ENCODE measurements at regions not wholly inside any gene's neighbourhood (a gene's known extent, or its start where the extent isn't known, plus 50 kb on each side); places are given as distances from the start of the nearest gene placed in this dataset.

DNA sequence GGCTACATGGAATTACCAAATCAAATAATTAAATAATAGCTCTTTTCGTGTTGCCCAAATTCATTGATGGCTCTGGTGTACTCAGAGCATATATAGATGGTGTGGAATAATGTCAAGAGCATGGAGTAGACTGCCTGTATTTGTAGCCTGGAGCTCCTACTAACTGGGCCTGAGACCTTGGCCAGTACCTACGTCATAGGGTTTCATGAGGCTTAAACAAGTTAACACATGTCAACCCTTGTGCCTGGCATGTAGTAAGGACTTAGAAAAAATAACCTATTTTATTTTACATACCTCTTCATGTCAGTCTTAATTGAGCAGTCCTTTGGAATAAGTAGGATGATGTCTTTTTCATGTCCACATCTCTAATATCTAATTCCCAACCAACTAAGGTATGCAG lies 223.7 kb upstream of the DPH6 start:
- H3K4me1 ChIP-seq = peaks cover 7% of the 10 kb centered on the region
- DNase-seq (ENCODE audit: low spot score) = no peak
- no peak overlapping the region for H3K4me2 ChIP-seq
- no peak overlapping the region for H3K9ac ChIP-seq
- no peaks in the 10 kb centered on the region for H4K20me1 ChIP-seq (ENCODE audit: low read depth)
- H3K36me3 ChIP-seq = no peaks in the 10 kb centered on the region
- TF ChIP-seq EZH2 (IDR thresholded peaks at IDR 0.05) (no peak), EZH2phosphoT487 (IDR thresholded peaks at IDR 0.05) (no peak)
- TF ChIP-seq, protein P1, sequence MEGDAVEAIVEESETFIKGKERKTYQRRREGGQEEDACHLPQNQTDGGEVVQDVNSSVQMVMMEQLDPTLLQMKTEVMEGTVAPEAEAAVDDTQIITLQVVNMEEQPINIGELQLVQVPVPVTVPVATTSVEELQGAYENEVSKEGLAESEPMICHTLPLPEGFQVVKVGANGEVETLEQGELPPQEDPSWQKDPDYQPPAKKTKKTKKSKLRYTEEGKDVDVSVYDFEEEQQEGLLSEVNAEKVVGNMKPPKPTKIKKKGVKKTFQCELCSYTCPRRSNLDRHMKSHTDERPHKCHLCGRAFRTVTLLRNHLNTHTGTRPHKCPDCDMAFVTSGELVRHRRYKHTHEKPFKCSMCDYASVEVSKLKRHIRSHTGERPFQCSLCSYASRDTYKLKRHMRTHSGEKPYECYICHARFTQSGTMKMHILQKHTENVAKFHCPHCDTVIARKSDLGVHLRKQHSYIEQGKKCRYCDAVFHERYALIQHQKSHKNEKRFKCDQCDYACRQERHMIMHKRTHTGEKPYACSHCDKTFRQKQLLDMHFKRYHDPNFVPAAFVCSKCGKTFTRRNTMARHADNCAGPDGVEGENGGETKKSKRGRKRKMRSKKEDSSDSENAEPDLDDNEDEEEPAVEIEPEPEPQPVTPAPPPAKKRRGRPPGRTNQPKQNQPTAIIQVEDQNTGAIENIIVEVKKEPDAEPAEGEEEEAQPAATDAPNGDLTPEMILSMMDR (IDR thresholded peaks at IDR 0.05) = no peak
- Mint-ChIP-seq H3K36me3 (no peaks in the 10 kb centered on the region), H3K4me3 (no peak overlapping the region), H3K9me3 (no peaks in the 10 kb centered on the region), H3K27me3 (ENCODE audit: insufficient read depth, low read depth) (no peaks in the 10 kb centered on the region), H3K4me1 (peaks cover 3% of the 10 kb centered on the region), H3K27ac (no peak overlapping the region)
- no peak overlapping the region for H3K27ac ChIP-seq
- H3K27me3 ChIP-seq = no peaks in the 10 kb centered on the region
- no peak overlapping the region for H2AFZ ChIP-seq (replicated peaks)
- no peaks in the 10 kb centered on the region for H3K79me2 ChIP-seq (ENCODE audit: low read depth)
- H3K4me3 ChIP-seq = no peak overlapping the region
- no peaks in the 10 kb centered on the region for H3F3A ChIP-seq (ENCODE audit: low read depth)
- H3K9me3 ChIP-seq (ENCODE audit: low read depth) = no peaks in the 10 kb centered on the region

GRCh38 chr15:35771746-35772442 lies 225.9 kb upstream of the DPH6 start:
- Histone ChIP-seq H3K4me3 (no peak overlapping the region), H3K9me3 (ENCODE audit: low read depth) (no peaks in the 10 kb centered on the region), H4K20me1 (ENCODE audit: low read depth) (no peaks in the 10 kb centered on the region), H3K27me3 (no peaks in the 10 kb centered on the region), H3K27ac (no peak overlapping the region), H2AFZ (replicated peaks) (peak overlapping the region; percentile 26), H3K4me2 (no peak overlapping the region), H3K79me2 (ENCODE audit: low read depth) (no peaks in the 10 kb centered on the region), H3K4me1 (peaks cover 14% of the 10 kb centered on the region), H3K36me3 (no peaks in the 10 kb centered on the region), H3K9ac (no peak overlapping the region), H3F3A (ENCODE audit: low read depth) (peaks cover 3% of the 10 kb centered on the region)
- H3K9me3 Mint-ChIP-seq = no peaks in the 10 kb centered on the region
- H3K4me1 Mint-ChIP-seq = peaks cover 8% of the 10 kb centered on the region
- no peaks in the 10 kb centered on the region for H3K36me3 Mint-ChIP-seq
- no peaks in the 10 kb centered on the region for H3K27me3 Mint-ChIP-seq (ENCODE audit: insufficient read depth, low read depth)
- H3K27ac Mint-ChIP-seq = no peak overlapping the region
- DNase-seq (ENCODE audit: low spot score) = peak; percentile 18
- TF ChIP-seq EZH2phosphoT487 (IDR thresholded peaks at IDR 0.05) = no peak
- TF ChIP-seq, protein P1 (IDR thresholded peaks at IDR 0.05) = no peak
- no peak for TF ChIP-seq EZH2 (IDR thresholded peaks at IDR 0.05)
- H3K4me3 Mint-ChIP-seq = no peak overlapping the region

DNA sequence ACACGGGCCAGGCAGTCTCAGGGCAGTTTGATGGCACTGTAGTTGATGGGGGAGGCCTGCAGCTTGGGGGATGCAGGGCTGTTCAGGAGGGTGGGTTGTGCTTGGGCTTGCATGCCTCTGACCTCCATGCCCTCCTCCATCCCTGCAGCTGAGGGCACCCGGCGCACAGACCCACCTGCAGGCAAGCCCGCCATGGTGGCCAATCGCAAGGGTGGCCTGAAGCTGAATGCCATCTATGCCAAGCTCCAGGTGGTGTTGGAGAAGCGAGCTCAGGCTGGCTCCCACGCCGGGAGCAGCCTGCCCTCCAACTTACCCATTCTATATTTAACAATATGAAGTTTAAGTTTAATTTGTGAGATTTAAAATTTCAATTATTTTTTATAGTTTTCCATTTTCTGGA lies 228.7 kb upstream of the DPH6 start:
- H3K36me3 Mint-ChIP-seq = no peaks in the 10 kb centered on the region
- peaks cover 11% of the 10 kb centered on the region for H3K4me1 Mint-ChIP-seq
- Histone ChIP-seq H3K27ac (no peak overlapping the region), H2AFZ (replicated peaks) (no peak overlapping the region), H3K27me3 (no peaks in the 10 kb centered on the region), H3K4me3 (no peak overlapping the region), H3K9me3 (ENCODE audit: low read depth) (no peaks in the 10 kb centered on the region), H3K4me2 (no peak overlapping the region), H3K4me1 (peaks cover 14% of the 10 kb centered on the region), H3F3A (ENCODE audit: low read depth) (peaks cover 3% of the 10 kb centered on the region), H4K20me1 (ENCODE audit: low read depth) (no peaks in the 10 kb centered on the region), H3K36me3 (no peaks in the 10 kb centered on the region), H3K9ac (no peak overlapping the region), H3K79me2 (ENCODE audit: low read depth) (no peaks in the 10 kb centered on the region)
- H3K27ac Mint-ChIP-seq = no peak overlapping the region
- H3K4me3 Mint-ChIP-seq = no peak overlapping the region
- no peaks in the 10 kb centered on the region for H3K9me3 Mint-ChIP-seq
- DNase-seq (ENCODE audit: low spot score) = no peak
- H3K27me3 Mint-ChIP-seq (ENCODE audit: insufficient read depth, low read depth) = no peaks in the 10 kb centered on the region
- TF ChIP-seq EZH2 (IDR thresholded peaks at IDR 0.05) (no peak), EZH2phosphoT487 (IDR thresholded peaks at IDR 0.05) (no peak)
- TF ChIP-seq, protein P1 (IDR thresholded peaks at IDR 0.05) = no peak

Measured in neural progenitor cell (in vitro differentiated cells).